Posterior cingulate gyrus (tissue), 11 donors: ENCODE measurements at regions not wholly inside any gene's neighbourhood (a gene's known extent, or its start where the extent isn't known, plus 50 kb on each side); places are given as distances from the start of the nearest gene placed in this dataset.
"Not testable (repeated sequence)": the region's sequence is repeated elsewhere in the genome, so short reads cannot be mapped to it uniquely, and the experiment has no call there.

Experiments
- DNase-seq, 10 donors: peaks; one replicate each; pipeline versions ENCODE4 v3.0.0 to v3.0.0-alpha.2; 2020 to 2021; ENCODE audit warnings: mixed read lengths in 3 of 10
- intact Hi-C: fragments of 100-400 bp; cut with DNase I; formaldehyde crosslinking; loops from one replicate; pipeline ENCODE4 v1.15.1; 2023

GRCh38 chr2:113386780-113387433 lies 50.6 kb upstream of the ZNG1B start:
- intact Hi-C loops: loop anchor here (5.0 kb wide), 1 partner anchor 250 kb away; no protein-coding TSS in a partner anchor

GRCh38 chr2:113379621-113380020 lies 57.9 kb upstream of the ZNG1B start:
- DNase-seq, intact Hi-C loops: not testable (repeated sequence)

More at GRCh38 chr2:113386780-113387433, 50.6 kb upstream of the ZNG1B start:
- DNase-seq: not testable (repeated sequence)

GRCh38 chr2:113376913-113377445 lies 60.5 kb upstream of the ZNG1B start:
- intact Hi-C loops: no loop called here
- DNase-seq: no peak

GRCh38 chr2:113376253-113376912 lies 61.1 kb upstream of the ZNG1B start:
- DNase-seq: no peak
- intact Hi-C loops: no loop called here

GRCh38 chr2:113374857-113375256 lies 62.6 kb upstream of the ZNG1B start:
- intact Hi-C loops, DNase-seq: not testable (repeated sequence)

GRCh38 chr2:113372258-113372834 lies 65.1 kb upstream of the ZNG1B start:
- DNase-seq, intact Hi-C loops: not testable (repeated sequence)

GRCh38 chr2:113370478-113371091 lies 66.9 kb upstream of the ZNG1B start:
- intact Hi-C loops: loop anchor here (1.0 to 2.0 kb wide), 3 partner anchors 122 to 232 kb away; no protein-coding TSS in a partner anchor
- DNase-seq: peak; percentile 40 to 95 (median 66)

GRCh38 chr2:113370030-113370429 lies 67.5 kb upstream of the ZNG1B start:
- intact Hi-C loops: loop anchor here (1.0 to 2.0 kb wide), 3 partner anchors 121 to 232 kb away; no protein-coding TSS in a partner anchor

GRCh38 chr2:113368581-113368980 lies 68.9 kb upstream of the ZNG1B start:
- DNase-seq, intact Hi-C loops: not testable (repeated sequence)

More at GRCh38 chr2:113370030-113370429, 67.5 kb upstream of the ZNG1B start:
- peak in 1 of 10 donors; percentile 55 for DNase-seq

- intact Hi-C loops, DNase-seq: not testable (repeated sequence)
Measured at GRCh38 chr2:113366821-113367220, 70.7 kb upstream of the ZNG1B start.

- DNase-seq, intact Hi-C loops: not testable (repeated sequence)
Measured at GRCh38 chr2:113365791-113366190, 71.7 kb upstream of the ZNG1B start.

- intact Hi-C loops, DNase-seq: not testable (repeated sequence)
Measured at GRCh38 chr2:113365290-113365689, 72.2 kb upstream of the ZNG1B start.

GRCh38 chr2:113361051-113361450 lies 76.4 kb upstream of the ZNG1B start:
- intact Hi-C loops: no loop called here
- no peak for DNase-seq

GRCh38 chr2:113357071-113357470 lies 78.3 kb upstream of the PAX8 start:
- intact Hi-C loops: no loop called here

GRCh38 chr2:113356284-113356683 lies 77.6 kb upstream of the PAX8 start:
- DNase-seq, intact Hi-C loops: not testable (repeated sequence)

More at GRCh38 chr2:113357071-113357470, 78.3 kb upstream of the PAX8 start:
- no peak for DNase-seq

- DNase-seq, intact Hi-C loops: not testable (repeated sequence)
Measured at GRCh38 chr2:113355339-113356015, 76.8 kb upstream of the PAX8 start.

GRCh38 chr2:113351375-113352355 lies 72.9 kb upstream of the PAX8 start:
- DNase-seq: no peak
- intact Hi-C loops: no loop called here

GRCh38 chr2:113343800-113344199 lies 65.1 kb upstream of the PAX8 start:
- intact Hi-C loops, DNase-seq: not testable (repeated sequence)

- intact Hi-C loops: no loop called here
Measured at GRCh38 chr2:113342650-113343049, 63.9 kb upstream of the PAX8 start.

More at GRCh38 chr2:113342650-113343049, 63.9 kb upstream of the PAX8 start:
- DNase-seq: no peak
